GM19239 (cell line): ENCODE measurements at regions not wholly inside any gene's neighbourhood (a gene's known extent, or its start where the extent isn't known, plus 50 kb on each side); places are given as distances from the start of the nearest gene placed in this dataset.

Source experiments
- DNase-seq: peaks from one replicate; pipeline ENCODE4 v3.0.0; 2011; ENCODE audit warnings: low spot score; ENCODE audit not compliant: insufficient read length
- FAIRE-seq: peaks from 2 replicates; lab custom pipeline; 2011; peaks lifted over from hg19 to GRCh38; lab: Jason Lieb, UNC

GRCh38 chr13:32859707-32860292, 156.4 kb upstream of the KL start:
- DNase-seq (no peak), FAIRE-seq (no peak)

GRCh38 chr13:32861304-32861703, 154.9 kb upstream of the KL start:
- DNase-seq (no peak), FAIRE-seq (no peak)

- DNase-seq = no peak
- no peak for FAIRE-seq
Observed at GRCh38 chr13:32863596-32863995, 152.6 kb upstream of the KL start.

- no peak for FAIRE-seq
- no peak for DNase-seq
Observed at GRCh38 chr13:32866921-32867320, 149.3 kb upstream of the KL start.

- FAIRE-seq (no peak), DNase-seq (no peak)
Observed at GRCh38 chr13:32877491-32877890, 138.7 kb upstream of the KL start.

- DNase-seq = no peak
- no peak for FAIRE-seq
Observed at GRCh38 chr13:32878163-32878562, 138.1 kb upstream of the KL start.

- DNase-seq = no peak
- no peak for FAIRE-seq
Observed at GRCh38 chr13:32880636-32881035, 135.6 kb upstream of the KL start.

GRCh38 chr13:32881074-32881776, 135.0 kb upstream of the KL start:
- FAIRE-seq = no peak

GRCh38 chr13:32881777-32882145, 134.5 kb upstream of the KL start:
- FAIRE-seq = no peak
- DNase-seq = no peak

More at GRCh38 chr13:32881074-32881776, 135.0 kb upstream of the KL start:
- DNase-seq = no peak

- no peak for FAIRE-seq
- DNase-seq = no peak
Observed at GRCh38 chr13:32882691-32883090, 133.5 kb upstream of the KL start.

- no peak for DNase-seq
- FAIRE-seq = no peak
Observed at GRCh38 chr13:32883474-32883873, 132.7 kb upstream of the KL start.

GRCh38 chr13:32887617-32888016, 128.6 kb upstream of the KL start:
- DNase-seq = no peak
- no peak for FAIRE-seq

GRCh38 chr13:32889986-32890565, 126.1 kb upstream of the KL start:
- no peak for FAIRE-seq
- DNase-seq = no peak

- FAIRE-seq (no peak), DNase-seq (no peak)
Observed at GRCh38 chr13:32893176-32893575, 123.0 kb upstream of the KL start.

GRCh38 chr13:32894589-32895001, 121.6 kb upstream of the KL start:
- FAIRE-seq = no peak
- no peak for DNase-seq

- DNase-seq (no peak), FAIRE-seq (no peak)
Observed at GRCh38 chr13:32895296-32895695, 120.9 kb upstream of the KL start.

- no peak for FAIRE-seq
- DNase-seq = no peak
Observed at GRCh38 chr13:32897296-32897695, 118.9 kb upstream of the KL start.

GRCh38 chr13:32902029-32902780, 114.0 kb upstream of the KL start:
- no peak for DNase-seq
- FAIRE-seq = no peak

- DNase-seq = no peak
- FAIRE-seq = no peak
Observed at GRCh38 chr13:32902874-32903273, 113.3 kb upstream of the KL start.

GRCh38 chr13:32903720-32904119, 112.5 kb upstream of the KL start:
- no peak for FAIRE-seq
- DNase-seq = no peak

GRCh38 chr13:32904266-32904665, 112.0 kb upstream of the KL start:
- no peak for DNase-seq
- FAIRE-seq = no peak
